ENCODE measurements at regions not wholly inside any gene's neighbourhood (a gene's known extent, or its start where the extent isn't known, plus 50 kb on each side); places are given as distances from the start of the nearest gene placed in this dataset.

- TF ChIP-seq CTCF (IDR thresholded peaks at IDR 0.05): no peak
- no peak for TF ChIP-seq POLR2A (IDR thresholded peaks at IDR 0.05)
These were observed 478.9 kb upstream of the TBL1XR1 start for GRCh38 chr3:177676148-177676547.

Measured in thyroid gland (tissue), 4 donors.